Endothelial cell of umbilical vein (primary cell): ENCODE measurements at regions not wholly inside any gene's neighbourhood (a gene's known extent, or its start where the extent isn't known, plus 50 kb on each side); places are given as distances from the start of the nearest gene placed in this dataset.

Experiments
- CTCF ChIP-seq, 2 donors: IDR thresholded peaks; 1 replicate in 1 of 2; 2 replicates in 1 of 2; pipeline ENCODE4 v1.5.1; 2011; ENCODE audit warnings: low read length in 2 of 2, mild to moderate bottlenecking in 2 of 2, moderate library complexity in 2 of 2, control low read depth in 1 of 2, inconsistent platforms in 1 of 2, low read depth in 1 of 2; ENCODE audit not compliant: insufficient read depth in 1 of 2; ENCODE audit errors: extremely low read depth in 1 of 2
- EZH2 ChIP-seq: IDR thresholded peaks from 2 replicates; pipeline ENCODE4 v1.6.1; 2012; ENCODE audit warnings: borderline replicate concordance, low read depth, mild to moderate bottlenecking, moderate library complexity, low read length, inconsistent platforms; ENCODE audit not compliant: severe bottlenecking
- POLR2A ChIP-seq: IDR thresholded peaks from 2 replicates; pipeline ENCODE4 v1.6.1; 2012; ENCODE audit warnings: low read depth, mild to moderate bottlenecking, control low read depth, low read length
- POLR2AphosphoS5 ChIP-seq: IDR thresholded peaks from 2 replicates; pipeline ENCODE4 v1.6.1; 2012; ENCODE audit warnings: low read depth, mild to moderate bottlenecking, control low read depth, low read length, moderate library complexity; ENCODE audit not compliant: insufficient read depth

- TF ChIP-seq CTCF (IDR thresholded peaks at IDR 0.05; ENCODE audit: extremely low read depth in 1 of 2, insufficient read depth in 1 of 2, low read depth in 1 of 2, low read length in 2 of 2) (no peak), POLR2AphosphoS5 (no peak), EZH2 (no peak), POLR2A (no peak)
Observed at GRCh38 chr2:23092831-23093230, 292.1 kb upstream of the KLHL29 start.
